Common myeloid progenitor, CD34-positive (primary cell): ENCODE measurements at regions not wholly inside any gene's neighbourhood (a gene's known extent, or its start where the extent isn't known, plus 50 kb on each side); places are given as distances from the start of the nearest gene placed in this dataset.

Source experiments
- CTCF ChIA-PET: fragments of 350-600 bp; sonication (Branson Sonifier 250); formaldehyde crosslinking; loops from one replicate; lab custom pipeline; 2021; ENCODE audit warnings: antibody characterized with exemption; lab: Charles Lee
- POLR2A ChIA-PET: fragments of 350-600 bp; sonication (Branson Sonifier 250); formaldehyde crosslinking; loops from one replicate; lab custom pipeline; 2021; ENCODE audit warnings: antibody characterized with exemption; lab: Charles Lee
- DNase-seq, 3 donors: peaks; one replicate each; pipeline versions ENCODE4 v3.0.0 to v3.0.0-alpha.2; 2013
- H3K27ac ChIP-seq, 2 experiments: 1 replicate in 1 of 2; 2 replicates in 1 of 2; pipeline ENCODE4 v1.7.0; 2013; ENCODE audit warnings: inconsistent platforms in 2 of 2, low read length in 2 of 2, mild to moderate bottlenecking in 2 of 2, low read depth in 1 of 2, moderate library complexity in 1 of 2; ENCODE audit not compliant: severe bottlenecking in 2 of 2, insufficient read depth in 1 of 2, poor library complexity in 1 of 2
- H3K27me3 ChIP-seq, 5 experiments: replicated peaks in 2 of 5; 1 replicate in 3 of 5; 2 replicates in 2 of 5; pipeline versions ENCODE4 v1.6.1 to v1.7.0; 2013; ENCODE audit warnings: low read length in 4 of 5, mild to moderate bottlenecking in 2 of 5, moderate library complexity in 2 of 5, inconsistent platforms in 1 of 5; ENCODE audit not compliant: insufficient read depth in 5 of 5, control insufficient read depth in 4 of 5
- H3K36me3 ChIP-seq, 4 experiments: 1 replicate in 2 of 4; 2 replicates in 2 of 4; pipeline versions ENCODE4 v1.6.1 to v1.7.0; 2013; ENCODE audit warnings: low read length in 3 of 4, control low read depth in 1 of 4, mild to moderate bottlenecking in 1 of 4; ENCODE audit not compliant: control insufficient read depth in 4 of 4, insufficient read depth in 4 of 4
- H3K4me1 ChIP-seq, 4 experiments: 1 replicate in 3 of 4; 2 replicates in 1 of 4; pipeline versions ENCODE4 v1.6.1 to v1.7.1; 2013; ENCODE audit warnings: low read length in 3 of 4, mild to moderate bottlenecking in 3 of 4, control low read depth in 1 of 4, inconsistent platforms in 1 of 4, moderate library complexity in 1 of 4; ENCODE audit not compliant: control insufficient read depth in 4 of 4, insufficient read depth in 4 of 4; ENCODE audit errors: control extremely low read depth in 1 of 4
- H3K4me3 ChIP-seq, 7 experiments: 1 replicate in 4 of 7; 2 replicates in 3 of 7; pipeline versions ENCODE4 v1.5.1 to v1.7.0; 2013; ENCODE audit warnings: mild to moderate bottlenecking in 7 of 7, low read length in 6 of 7, moderate library complexity in 6 of 7, inconsistent platforms in 2 of 7, low read depth in 2 of 7, control low read depth in 1 of 7; ENCODE audit not compliant: insufficient read depth in 4 of 7, control insufficient read depth in 1 of 7; ENCODE audit errors: extremely low read depth in 1 of 7
- H3K9me3 ChIP-seq, 5 experiments: 1 replicate in 4 of 5; 2 replicates in 1 of 5; pipeline versions ENCODE4 v1.6.1 to v1.7.1; 2013; ENCODE audit warnings: low read length in 4 of 5, mild to moderate bottlenecking in 2 of 5, inconsistent platforms in 1 of 5, low read depth in 1 of 5, moderate library complexity in 1 of 5; ENCODE audit not compliant: control insufficient read depth in 4 of 5, insufficient read depth in 2 of 5; ENCODE audit errors: control extremely low read depth in 1 of 5
- WGBS: methylation state at CpG from one replicate; pipeline ENCODE4 v1.1.5; 2013; ENCODE audit not compliant: insufficient coverage; 5-methylcytosine and 5-hydroxymethylcytosine counted together

- no peaks in the 10 kb centered on the region for H3K36me3 ChIP-seq
- POLR2A ChIA-PET: no interaction called here
- no peak for DNase-seq
- 98% methylated on average over 7 of the region's 8 CpGs for WGBS
- H3K9me3 ChIP-seq: no peaks in the 10 kb centered on the region
- no peak overlapping the region for H3K4me3 ChIP-seq
- no peaks in the 10 kb centered on the region for H3K27me3 ChIP-seq
- H3K4me1 ChIP-seq: no peaks in the 10 kb centered on the region
- no peak overlapping the region for H3K27ac ChIP-seq
- CTCF ChIA-PET: interaction anchor here (1.3 kb wide), 1 partner anchor 43 kb away, joined by 3 read pairs; no protein-coding TSS in a partner anchor
Measured at GRCh38 chr4:27484216-27484615, 623.6 kb downstream of the STIM2 start.

- Histone ChIP-seq H3K27ac (no peak overlapping the region), H3K27me3 (no peaks in the 10 kb centered on the region), H3K4me1 (no peaks in the 10 kb centered on the region), H3K4me3 (no peak overlapping the region), H3K36me3 (no peaks in the 10 kb centered on the region), H3K9me3 (no peaks in the 10 kb centered on the region)
- 94% methylated on average over 4 of the region's 4 CpGs for WGBS
- CTCF ChIA-PET: no interaction called here
- no peak for DNase-seq
- POLR2A ChIA-PET: no interaction called here
Measured at GRCh38 chr4:27490315-27490714, 629.7 kb downstream of the STIM2 start.

- Histone ChIP-seq H3K27me3 (no peaks in the 10 kb centered on the region), H3K4me1 (no peaks in the 10 kb centered on the region), H3K36me3 (no peaks in the 10 kb centered on the region), H3K9me3 (no peaks in the 10 kb centered on the region), H3K4me3 (no peak overlapping the region), H3K27ac (no peak overlapping the region)
- ChIA-PET CTCF (no interaction called here), POLR2A (no interaction called here)
- WGBS: 100% methylated on average over 1 of the region's 2 CpGs
- DNase-seq: no peak
Measured at GRCh38 chr4:27490766-27491165, 630.1 kb downstream of the STIM2 start.

- Histone ChIP-seq H3K27ac (no peak overlapping the region), H3K4me3 (no peak overlapping the region), H3K9me3 (no peaks in the 10 kb centered on the region), H3K36me3 (no peaks in the 10 kb centered on the region), H3K27me3 (no peaks in the 10 kb centered on the region), H3K4me1 (no peaks in the 10 kb centered on the region)
- DNase-seq: no peak
- ChIA-PET CTCF (no interaction called here), POLR2A (no interaction called here)
- WGBS: no CpG with 5 or more reads among the region's 1 CpG
Measured at GRCh38 chr4:27506401-27506800, 645.8 kb downstream of the STIM2 start.

- POLR2A ChIA-PET: no interaction called here
- CTCF ChIA-PET: no interaction called here
- no peak overlapping the region for H3K27ac ChIP-seq
- H3K4me3 ChIP-seq: no peak overlapping the region
- WGBS: no CpG with 5 or more reads among the region's 2 CpGs
- no peaks in the 10 kb centered on the region for H3K36me3 ChIP-seq
- no peak for DNase-seq
- H3K27me3 ChIP-seq: no peaks in the 10 kb centered on the region
- no peaks in the 10 kb centered on the region for H3K9me3 ChIP-seq
- no peaks in the 10 kb centered on the region for H3K4me1 ChIP-seq
Measured at GRCh38 chr4:27514711-27515110, 654.1 kb downstream of the STIM2 start.

GRCh38 chr4:27515140-27515539, 654.5 kb downstream of the STIM2 start:
- CTCF ChIA-PET: no interaction called here
- H3K4me1 ChIP-seq: no peaks in the 10 kb centered on the region
- no peak overlapping the region for H3K27ac ChIP-seq
- no peak for DNase-seq
- no peak overlapping the region for H3K4me3 ChIP-seq
- H3K36me3 ChIP-seq: no peaks in the 10 kb centered on the region
- H3K9me3 ChIP-seq: no peaks in the 10 kb centered on the region
- POLR2A ChIA-PET: no interaction called here
- H3K27me3 ChIP-seq: no peaks in the 10 kb centered on the region
- WGBS: no CpG with 5 or more reads among the region's 2 CpGs

- no peaks in the 10 kb centered on the region for H3K27me3 ChIP-seq
- no peak overlapping the region for H3K4me3 ChIP-seq
- ChIA-PET POLR2A (no interaction called here), CTCF (no interaction called here)
- H3K27ac ChIP-seq: no peak overlapping the region
- no peaks in the 10 kb centered on the region for H3K36me3 ChIP-seq
- H3K9me3 ChIP-seq: no peaks in the 10 kb centered on the region
- no peak for DNase-seq
- H3K4me1 ChIP-seq: no peaks in the 10 kb centered on the region
- no CpG with 5 or more reads among the region's 2 CpGs for WGBS
Measured at GRCh38 chr4:27518876-27519275, 658.2 kb downstream of the STIM2 start.
